Smooth muscle cell (in vitro differentiated cells): ENCODE measurements at regions not wholly inside any gene's neighbourhood (a gene's known extent, or its start where the extent isn't known, plus 50 kb on each side); places are given as distances from the start of the nearest gene placed in this dataset.

ENCODE experiments used
- DNase-seq: peaks from one replicate; lab custom pipeline; 2025; ENCODE audit not compliant: unreplicated experiment; lab: John Stamatoyannopoulos, UW
- H2AFZ ChIP-seq: fragments of 200-600 bp; sonication (generic); 2 replicates; pipeline ENCODE4 v1.6.0; 2016; ENCODE audit warnings: antibody characterized with exemption, low read depth, mild to moderate bottlenecking
- H3F3A ChIP-seq: fragments of 200-600 bp; sonication (generic); 2 replicates; pipeline ENCODE4 v1.6.0; 2017; ENCODE audit warnings: antibody characterized with exemption, low read depth
- H3K27ac ChIP-seq: fragments of 200-600 bp; sonication (generic); 2 replicates; pipeline ENCODE4 v1.5.1; 2016; ENCODE audit warnings: low read depth, mild to moderate bottlenecking
- H3K27me3 ChIP-seq: fragments of 200-600 bp; sonication (generic); 2 replicates; pipeline ENCODE4 v1.6.1; 2016; ENCODE audit warnings: low read depth, mild to moderate bottlenecking
- H3K36me3 ChIP-seq: fragments of 200-600 bp; sonication (generic); 2 replicates; pipeline ENCODE4 v1.5.1; 2016; ENCODE audit warnings: low read depth
- H3K4me1 ChIP-seq: fragments of 200-600 bp; sonication (generic); 2 replicates; pipeline ENCODE4 v1.5.1; 2016; ENCODE audit warnings: low read depth
- H3K4me2 ChIP-seq: fragments of 200-600 bp; sonication (generic); 2 replicates; pipeline ENCODE4 v1.6.0; 2016; ENCODE audit warnings: mild to moderate bottlenecking
- H3K4me3 ChIP-seq: fragments of 200-600 bp; sonication (generic); 2 replicates; pipeline ENCODE4 v1.5.1; 2016; ENCODE audit warnings: mild to moderate bottlenecking
- H3K79me2 ChIP-seq: fragments of 200-600 bp; sonication (generic); 2 replicates; pipeline ENCODE4 v1.6.0; 2016; ENCODE audit warnings: low read depth, mild to moderate bottlenecking
- H3K9ac ChIP-seq: fragments of 200-600 bp; sonication (generic); 2 replicates; pipeline ENCODE4 v1.6.0; 2016; ENCODE audit warnings: low read depth
- H3K9me3 ChIP-seq: fragments of 200-600 bp; sonication (generic); replicated peaks from 2 replicates; pipeline ENCODE4 v1.5.1; 2016; ENCODE audit warnings: low read depth
- H4K20me1 ChIP-seq: fragments of 200-600 bp; sonication (generic); 2 replicates; pipeline ENCODE4 v1.6.0; 2016; ENCODE audit warnings: low read depth
- CTCF ChIP-seq: fragments of 200-600 bp; sonication (generic); IDR thresholded peaks from 2 replicates; pipeline ENCODE4 v1.5.1; 2017; ENCODE audit warnings: borderline replicate concordance, mild to moderate bottlenecking, antibody characterized with exemption; ENCODE audit not compliant: insufficient read depth, poor library complexity, severe bottlenecking
- WGBS: methylation state at CpG from one replicate; pipeline ENCODE4 v1.1.7; 2016; ENCODE audit warnings: low lambda C conversion rate; 5-methylcytosine and 5-hydroxymethylcytosine counted together

- Histone ChIP-seq H3K4me2 (no peak overlapping the region), H3K4me3 (no peak overlapping the region), H3K27ac (no peak overlapping the region), H3K4me1 (no peaks in the 10 kb centered on the region), H4K20me1 (no peaks in the 10 kb centered on the region), H3K9me3 (no peaks in the 10 kb centered on the region), H3K36me3 (no peaks in the 10 kb centered on the region), H3K27me3 (no peaks in the 10 kb centered on the region), H3F3A (no peaks in the 10 kb centered on the region), H3K9ac (no peak overlapping the region), H3K79me2 (no peaks in the 10 kb centered on the region), H2AFZ (peak overlapping the region; percentile 31)
- TF ChIP-seq CTCF, result no peak
- whole genome bisulfite sequencing, result 82% methylated on average over 8 of the region's 8 CpGs
- DNase-seq, result no peak
Observed at GRCh38 chr5:136666970-136667620, 301.8 kb upstream of the TRPC7 start.

GRCh38 chr5:136665331-136665730, 300.0 kb upstream of the TRPC7 start:
- WGBS, result 68% methylated on average over 1 of the region's 1 CpG
- no peak for DNase-seq
- Histone ChIP-seq H3K4me3 (no peak overlapping the region), H3K4me2 (no peak overlapping the region), H3F3A (no peaks in the 10 kb centered on the region), H3K36me3 (no peaks in the 10 kb centered on the region), H3K4me1 (no peaks in the 10 kb centered on the region), H3K27me3 (no peaks in the 10 kb centered on the region), H3K9me3 (no peaks in the 10 kb centered on the region), H2AFZ (no peak overlapping the region), H4K20me1 (no peaks in the 10 kb centered on the region), H3K27ac (no peak overlapping the region), H3K9ac (no peak overlapping the region), H3K79me2 (no peaks in the 10 kb centered on the region)
- TF ChIP-seq CTCF, result no peak

- DNase-seq, result no peak
- Histone ChIP-seq H3K9me3 (no peaks in the 10 kb centered on the region), H3K79me2 (no peaks in the 10 kb centered on the region), H3K4me1 (no peaks in the 10 kb centered on the region), H3K4me3 (no peak overlapping the region), H4K20me1 (no peaks in the 10 kb centered on the region), H3F3A (no peaks in the 10 kb centered on the region), H3K36me3 (no peaks in the 10 kb centered on the region), H3K27me3 (no peaks in the 10 kb centered on the region), H3K4me2 (no peak overlapping the region), H2AFZ (no peak overlapping the region), H3K27ac (no peak overlapping the region), H3K9ac (no peak overlapping the region)
- no peak for TF ChIP-seq CTCF
- 65% methylated on average over 2 of the region's 2 CpGs for WGBS
Observed at GRCh38 chr5:136661026-136661425, 295.7 kb upstream of the TRPC7 start.

GRCh38 chr5:136656811-136657210, 291.5 kb upstream of the TRPC7 start:
- DNase-seq, result no peak
- no peaks in the 10 kb centered on the region for H3K36me3 ChIP-seq
- no peak overlapping the region for H3K27ac ChIP-seq
- no peak overlapping the region for H3K9ac ChIP-seq
- H3K4me1 ChIP-seq, result no peaks in the 10 kb centered on the region
- no peak for TF ChIP-seq CTCF
- no peaks in the 10 kb centered on the region for H3F3A ChIP-seq
- no peaks in the 10 kb centered on the region for H3K27me3 ChIP-seq
- H2AFZ ChIP-seq, result no peak overlapping the region
- H3K9me3 ChIP-seq, result no peaks in the 10 kb centered on the region
- 43% methylated on average over 4 of the region's 4 CpGs for WGBS
- H3K4me3 ChIP-seq, result no peak overlapping the region
- H3K79me2 ChIP-seq, result no peaks in the 10 kb centered on the region
- no peaks in the 10 kb centered on the region for H4K20me1 ChIP-seq
- no peak overlapping the region for H3K4me2 ChIP-seq
